ENCODE measurements at regions not wholly inside any gene's neighbourhood (a gene's known extent, or its start where the extent isn't known, plus 50 kb on each side); places are given as distances from the start of the nearest gene placed in this dataset.
"Not testable (repeated sequence)": the region's sequence is repeated elsewhere in the genome, so short reads cannot be mapped to it uniquely, and the experiment has no call there.

- intact Hi-C loops (cut with DNase I), result no loop called here
- no peak for DNase-seq
- ATAC-seq, result no peak
These were observed 1761.3 kb upstream of the IGFBP7 start for GRCh38 chr4:58871509-58871908.

GRCh38 chr4:58849026-58849425 lies 1738.8 kb upstream of the IGFBP7 start:
- intact Hi-C loops (cut with DNase I), result no loop called here
- DNase-seq, result no peak
- no peak for ATAC-seq

GRCh38 chr4:58843455-58843854 lies 1733.3 kb upstream of the IGFBP7 start:
- intact Hi-C loops (cut with DNase I), result no loop called here
- ATAC-seq (no peak), DNase-seq (no peak)

- ATAC-seq, result no peak
- no peak for DNase-seq
- intact Hi-C loops (cut with DNase I), result no loop called here
These were observed 1722.9 kb upstream of the IGFBP7 start for GRCh38 chr4:58833126-58833525.

GRCh38 chr4:58825278-58825677 lies 1715.1 kb upstream of the IGFBP7 start:
- ATAC-seq (no peak), DNase-seq (no peak)
- intact Hi-C loops (cut with DNase I), result no loop called here

- DNase-seq; ATAC-seq; intact Hi-C loops (cut with DNase I): not testable (repeated sequence)
These were observed 1708.4 kb upstream of the IGFBP7 start for GRCh38 chr4:58818560-58818959.

- ATAC-seq, result no peak
- intact Hi-C loops (cut with DNase I), result no loop called here
- DNase-seq, result no peak
These were observed 1699.8 kb upstream of the IGFBP7 start for GRCh38 chr4:58809948-58810347.

- no peak for ATAC-seq
- intact Hi-C loops (cut with DNase I), result no loop called here
- no peak for DNase-seq
These were observed 1699.2 kb upstream of the IGFBP7 start for GRCh38 chr4:58809366-58809765.

GRCh38 chr4:58808817-58809216 lies 1698.6 kb upstream of the IGFBP7 start:
- no peak for ATAC-seq
- intact Hi-C loops (cut with DNase I), result no loop called here
- DNase-seq, result no peak

- ATAC-seq, result no peak
- no peak for DNase-seq
- intact Hi-C loops (cut with DNase I), result no loop called here
These were observed 1697.8 kb upstream of the IGFBP7 start for GRCh38 chr4:58807843-58808615.

GRCh38 chr4:58776627-58777026 lies 1666.4 kb upstream of the IGFBP7 start:
- ATAC-seq (no peak), DNase-seq (no peak)
- intact Hi-C loops (cut with DNase I), result no loop called here

GRCh38 chr4:58767598-58767997 lies 1657.4 kb upstream of the IGFBP7 start:
- DNase-seq (no peak), ATAC-seq (no peak)
- intact Hi-C loops (cut with DNase I), result no loop called here

GRCh38 chr4:58766763-58767162 lies 1656.6 kb upstream of the IGFBP7 start:
- no peak for ATAC-seq
- intact Hi-C loops (cut with DNase I), result no loop called here
- no peak for DNase-seq

GRCh38 chr4:58761563-58761962 lies 1651.4 kb upstream of the IGFBP7 start:
- no peak for ATAC-seq
- intact Hi-C loops (cut with DNase I), result no loop called here
- no peak for DNase-seq

- intact Hi-C loops (cut with DNase I), result no loop called here
- DNase-seq, result no peak
- no peak for ATAC-seq
These were observed 1650.6 kb upstream of the IGFBP7 start for GRCh38 chr4:58760737-58761136.

- intact Hi-C loops (cut with DNase I), result no loop called here
- DNase-seq, result no peak
- no peak for ATAC-seq
These were observed 1649.9 kb upstream of the IGFBP7 start for GRCh38 chr4:58760100-58760499.

- intact Hi-C loops (cut with DNase I), result no loop called here
- DNase-seq (no peak), ATAC-seq (no peak)
These were observed 1639.0 kb upstream of the IGFBP7 start for GRCh38 chr4:58749206-58749605.

- DNase-seq, result no peak
- no peak for ATAC-seq
- intact Hi-C loops (cut with DNase I), result no loop called here
These were observed 1630.7 kb upstream of the IGFBP7 start for GRCh38 chr4:58740897-58741296.

GRCh38 chr4:58739275-58739674 lies 1629.1 kb upstream of the IGFBP7 start:
- DNase-seq, result no peak
- intact Hi-C loops (cut with DNase I), result no loop called here
- no peak for ATAC-seq

GRCh38 chr4:58738375-58738774 lies 1628.2 kb upstream of the IGFBP7 start:
- ATAC-seq, result no peak
- no peak for DNase-seq
- intact Hi-C loops (cut with DNase I), result no loop called here

- ATAC-seq (no peak), DNase-seq (no peak)
- intact Hi-C loops (cut with DNase I), result no loop called here
These were observed 1624.0 kb upstream of the IGFBP7 start for GRCh38 chr4:58734030-58734674.

Measured in left cardiac atrium (tissue), 4 donors.